ENCODE measurements at regions not wholly inside any gene's neighbourhood (a gene's known extent, or its start where the extent isn't known, plus 50 kb on each side); places are given as distances from the start of the nearest gene placed in this dataset.
"Not testable (repeated sequence)": the region's sequence is repeated elsewhere in the genome, so short reads cannot be mapped to it uniquely, and the experiment has no call there.

DNA sequence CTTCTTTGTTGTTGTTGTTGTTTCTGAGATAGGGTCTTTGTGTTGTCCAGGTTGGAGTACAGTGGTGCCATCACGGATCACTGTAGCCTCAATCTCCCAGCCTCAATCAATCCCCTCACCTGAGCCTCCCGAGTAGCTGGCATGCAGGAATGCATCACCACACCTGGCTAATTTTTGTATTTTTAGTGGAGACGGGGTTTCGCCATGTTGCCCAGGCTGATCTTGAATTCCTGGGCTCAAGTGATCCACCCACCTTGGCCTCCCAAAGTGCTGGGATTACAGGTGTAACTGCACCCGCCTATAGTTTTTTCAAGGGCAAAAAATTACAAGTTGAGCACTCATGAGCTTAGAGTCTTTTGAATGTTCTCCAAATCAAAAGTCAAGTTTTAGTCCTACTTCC, 167.2 kb downstream of the DEPDC1B start:
- TF ChIP-seq CTCF (conservative IDR thresholded peaks at IDR 0.05); EZH2 (IDR thresholded peaks at IDR 0.05; ENCODE audit: low read depth): not testable (repeated sequence)
